ENCODE measurements at regions not wholly inside any gene's neighbourhood (a gene's known extent, or its start where the extent isn't known, plus 50 kb on each side); places are given as distances from the start of the nearest gene placed in this dataset.

DNA sequence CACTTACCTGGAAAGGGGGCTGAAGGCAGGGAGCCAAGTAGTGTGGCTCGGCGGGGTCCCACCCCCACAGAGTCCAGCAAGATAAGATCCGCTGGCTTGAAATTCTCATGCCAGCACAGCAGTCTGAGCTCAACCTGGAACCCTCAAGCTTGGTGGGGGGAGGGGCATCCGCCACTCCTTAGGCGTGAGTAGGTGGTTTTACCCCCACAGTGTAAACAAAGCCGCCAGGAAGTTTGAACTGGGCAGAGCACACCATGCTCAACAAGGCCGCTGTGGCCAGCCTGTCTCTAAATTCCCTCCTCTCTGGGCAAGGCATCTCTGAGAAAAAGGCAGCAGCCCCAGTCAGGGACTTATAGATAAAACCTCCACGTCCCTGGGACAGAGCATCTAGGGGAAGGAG is 156.3 kb downstream of the KBTBD8 start:
- TF ChIP-seq TAF1 (IDR thresholded peaks at IDR 0.05; ENCODE audit: low read depth) (no peak), CREB1 (IDR thresholded peaks at IDR 0.05; ENCODE audit: low read depth) (no peak), YY1 (IDR thresholded peaks at IDR 0.05; ENCODE audit: low read depth) (no peak), ZBTB7A (IDR thresholded peaks at IDR 0.05; ENCODE audit: low read depth) (no peak), TEAD4 (IDR thresholded peaks at IDR 0.05) (no peak)

Data from Ishikawa (cell line).